HFFc6 (cell line): ENCODE measurements at regions not wholly inside any gene's neighbourhood (a gene's known extent, or its start where the extent isn't known, plus 50 kb on each side); places are given as distances from the start of the nearest gene placed in this dataset.
"Not testable (repeated sequence)": the region's sequence is repeated elsewhere in the genome, so short reads cannot be mapped to it uniquely, and the experiment has no call there.

ENCODE experiments used
- DNase-seq: peaks from one replicate; pipeline ENCODE4 v3.0.0-alpha.2; 2018
- H3K27ac Mint-ChIP-seq: 2 replicates; pipeline ENCODE4 v1.8.0; 2020; ENCODE audit warnings: mild to moderate bottlenecking, mixed read lengths
- H3K27me3 Mint-ChIP-seq: 2 replicates; pipeline ENCODE4 v1.8.0; 2021; ENCODE audit warnings: mild to moderate bottlenecking, moderate library complexity, mixed read lengths; ENCODE audit not compliant: insufficient read depth
- H3K36me3 Mint-ChIP-seq: 2 replicates; pipeline ENCODE4 v1.8.0; 2021; ENCODE audit warnings: low read depth, mixed read lengths
- H3K4me1 Mint-ChIP-seq: 2 replicates; pipeline ENCODE4 v1.8.0; 2020; ENCODE audit warnings: low read depth, mixed read lengths
- H3K4me3 Mint-ChIP-seq: 2 replicates; pipeline ENCODE4 v1.8.0; 2020; ENCODE audit warnings: mild to moderate bottlenecking, moderate library complexity, mixed read lengths
- H3K9me3 Mint-ChIP-seq: 2 replicates; pipeline ENCODE4 v1.8.0; 2020; ENCODE audit warnings: mild to moderate bottlenecking, mixed read lengths
- CTCF ChIP-seq: fragments of 200-600 bp; sonication (generic); IDR thresholded peaks from 2 replicates; pipeline ENCODE4 v1.5.0; 2021; ENCODE audit warnings: antibody characterized with exemption, mild to moderate bottlenecking

- Mint-ChIP-seq H3K4me1 (peaks cover 34% of the 10 kb centered on the region), H3K27me3 (peaks cover 5% of the 10 kb centered on the region), H3K9me3 (peaks cover 4% of the 10 kb centered on the region; the same call in 1 of the 2 replicates), H3K36me3 (peaks cover 15% of the 10 kb centered on the region), H3K4me3 (no peak overlapping the region), H3K27ac (no peak overlapping the region)
- no peak for DNase-seq
- TF ChIP-seq CTCF: no peak
These were observed 115.0 kb upstream of the CPM start for GRCh38 chr12:69047990-69048389.

GRCh38 chr12:69049855-69050254 lies 116.9 kb upstream of the CPM start:
- H3K4me1 Mint-ChIP-seq: peaks cover 43% of the 10 kb centered on the region
- not testable (repeated sequence) for H3K27ac Mint-ChIP-seq, H3K9me3 Mint-ChIP-seq, DNase-seq, H3K4me3 Mint-ChIP-seq, H3K27me3 Mint-ChIP-seq
- H3K36me3 Mint-ChIP-seq: peaks cover 20% of the 10 kb centered on the region

GRCh38 chr12:69052613-69053408 lies 119.8 kb upstream of the CPM start:
- Mint-ChIP-seq H3K36me3 (peaks cover 29% of the 10 kb centered on the region), H3K27ac (peak overlapping the region; percentile 90), H3K9me3 (peaks cover 4% of the 10 kb centered on the region; the same call in 1 of the 2 replicates), H3K4me1 (peaks cover 69% of the 10 kb centered on the region), H3K4me3 (peak overlapping the region; percentile 53), H3K27me3 (peaks cover 2% of the 10 kb centered on the region)
- peak; percentile 71 for DNase-seq
- peak; percentile 44 for TF ChIP-seq CTCF

GRCh38 chr12:69054343-69055056 lies 121.5 kb upstream of the CPM start:
- no peak for DNase-seq
- H3K27me3 Mint-ChIP-seq: peaks cover 2% of the 10 kb centered on the region
- H3K27ac Mint-ChIP-seq: peak overlapping the region; percentile 55
- peaks cover 36% of the 10 kb centered on the region for H3K36me3 Mint-ChIP-seq
- peaks cover 81% of the 10 kb centered on the region for H3K4me1 Mint-ChIP-seq
- H3K9me3 Mint-ChIP-seq: peaks cover 10% of the 10 kb centered on the region
- H3K4me3 Mint-ChIP-seq: no peak overlapping the region
- TF ChIP-seq CTCF: no peak

GRCh38 chr12:69055280-69055679 lies 122.3 kb upstream of the CPM start:
- H3K27me3 Mint-ChIP-seq: peaks cover 2% of the 10 kb centered on the region
- DNase-seq: no peak
- peaks cover 84% of the 10 kb centered on the region for H3K4me1 Mint-ChIP-seq
- H3K36me3 Mint-ChIP-seq: peaks cover 34% of the 10 kb centered on the region
- no peak overlapping the region for H3K4me3 Mint-ChIP-seq
- TF ChIP-seq CTCF: no peak
- 0 out of 2 replicates have a peak overlapping the region, but pooled peaks have one; percentile 29 for H3K27ac Mint-ChIP-seq
- peaks cover 12% of the 10 kb centered on the region for H3K9me3 Mint-ChIP-seq

GRCh38 chr12:69055706-69056105 lies 122.7 kb upstream of the CPM start:
- no peak for TF ChIP-seq CTCF
- peaks cover 83% of the 10 kb centered on the region for H3K4me1 Mint-ChIP-seq
- H3K36me3 Mint-ChIP-seq: peaks cover 30% of the 10 kb centered on the region
- peaks cover 2% of the 10 kb centered on the region for H3K27me3 Mint-ChIP-seq
- H3K27ac Mint-ChIP-seq: no peak overlapping the region
- no peak for DNase-seq
- no peak overlapping the region for H3K4me3 Mint-ChIP-seq
- peaks cover 12% of the 10 kb centered on the region for H3K9me3 Mint-ChIP-seq
